Stomach (tissue), 4 donors: ENCODE measurements at regions not wholly inside any gene's neighbourhood (a gene's known extent, or its start where the extent isn't known, plus 50 kb on each side); places are given as distances from the start of the nearest gene placed in this dataset.

Source experiments
- CTCF ChIP-seq, 7 experiments: fragments of 450-650 bp in 4 of 7; fragments of 200-600 bp in 3 of 7; sonication (generic) in 3 of 7; IDR thresholded peaks; one replicate each; pipeline ENCODE4 v1.5.1; 2016 to 2019; ENCODE audit warnings: antibody characterized with exemption in 7 of 7, control low read depth in 2 of 7, mild to moderate bottlenecking in 1 of 7
- EP300 ChIP-seq: sonication (generic); formaldehyde crosslinking; IDR thresholded peaks from one replicate; pipeline ENCODE4 v1.6.1; 2017; ENCODE audit warnings: antibody characterized with exemption
- POLR2A ChIP-seq, 4 donors: fragments of 450-650 bp; IDR thresholded peaks; one replicate each; pipeline ENCODE4 v1.6.1; 2016; ENCODE audit warnings: antibody characterized with exemption in 4 of 4, control low read depth in 2 of 4, mild to moderate bottlenecking in 1 of 4, moderate library complexity in 1 of 4
- POLR2AphosphoS5 ChIP-seq, 3 donors: sonication (generic); formaldehyde crosslinking; IDR thresholded peaks; one replicate each; pipeline ENCODE4 v1.6.1; 2016; ENCODE audit warnings: antibody characterized with exemption in 3 of 3

- TF ChIP-seq CTCF (IDR thresholded peaks at IDR 0.05) (no peak), EP300 (no peak), POLR2A (IDR thresholded peaks at IDR 0.05) (no peak), POLR2AphosphoS5 (IDR thresholded peaks at IDR 0.05) (no peak)
Observed at GRCh38 chr9:2262386-2263071, 247.4 kb downstream of the SMARCA2 start.
